ENCODE measurements at regions not wholly inside any gene's neighbourhood (a gene's known extent, or its start where the extent isn't known, plus 50 kb on each side); places are given as distances from the start of the nearest gene placed in this dataset.

DNA sequence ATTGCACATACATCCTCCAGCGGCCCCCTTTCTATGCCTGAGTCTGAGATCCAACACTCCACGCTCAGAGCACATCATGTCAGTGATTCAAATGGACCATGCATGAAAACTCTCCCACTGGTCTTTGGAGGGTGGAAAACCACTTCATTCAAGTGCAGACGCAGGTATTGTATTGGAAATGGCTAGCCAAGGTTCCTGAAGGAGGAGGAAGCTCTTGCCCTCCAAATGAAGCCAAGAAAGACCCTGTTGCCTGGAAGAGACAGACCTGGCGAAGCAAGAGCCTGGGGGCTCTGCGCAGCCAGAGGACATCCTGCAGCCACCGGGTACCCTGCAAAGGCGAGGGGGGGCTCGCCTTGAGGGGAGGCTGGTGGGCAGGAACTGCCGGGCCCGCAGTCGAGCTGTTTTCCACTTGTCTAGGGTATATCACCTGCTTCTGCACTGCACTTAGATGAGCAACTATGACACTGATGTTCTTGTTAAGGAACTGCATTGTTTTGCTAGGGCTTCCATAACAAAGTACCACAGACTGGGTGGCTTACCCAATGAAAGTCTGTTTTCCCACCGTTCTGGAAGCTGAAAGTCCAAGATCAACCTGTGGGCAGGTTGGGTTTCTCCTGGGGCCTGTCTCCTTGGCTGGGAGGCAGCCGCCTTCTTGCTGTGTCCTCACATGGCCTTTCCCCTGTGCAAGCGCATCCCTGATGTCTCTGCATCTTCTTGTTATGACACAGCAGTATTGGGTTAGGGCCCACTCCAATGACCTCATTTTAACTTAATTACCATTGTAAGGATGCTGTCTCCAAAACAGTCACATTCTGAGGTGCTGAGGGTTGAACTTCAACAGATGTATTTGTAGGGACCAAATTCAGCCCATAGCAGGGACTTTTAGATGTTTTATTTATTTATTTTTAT lies 233.4 kb downstream of the ARHGAP12 start:
- Histone ChIP-seq H3K4me1 (ENCODE audit: control insufficient read depth in 4 of 4, insufficient read depth in 4 of 4, low read length in 3 of 4) (no peaks in the 10 kb centered on the region), H3K36me3 (ENCODE audit: control insufficient read depth in 4 of 4, insufficient read depth in 3 of 4, low read depth in 1 of 4, low read length in 3 of 4) (no peaks in the 10 kb centered on the region), H3K4me3 (ENCODE audit: low read depth in 1 of 3, low read length in 3 of 3) (no peak overlapping the region), H3K9me3 (ENCODE audit: control insufficient read depth in 4 of 4, low read length in 3 of 4) (no peaks in the 10 kb centered on the region), H3K27me3 (ENCODE audit: control insufficient read depth in 4 of 4, insufficient read depth in 4 of 4, low read length in 3 of 4) (no peaks in the 10 kb centered on the region), H3K27ac (ENCODE audit: low read depth in 1 of 2, low read length in 2 of 2) (no peak overlapping the region), H3K9ac (ENCODE audit: low read depth in 1 of 2, low read length in 2 of 2) (no peak overlapping the region)
- WGBS, result 90% methylated on average over 14 of the region's 14 CpGs
- DNase-seq (ENCODE audit: low spot score), result no peak
- no peak for TF ChIP-seq HNF4G (IDR thresholded peaks at IDR 0.05)
- TF ChIP-seq, protein P1, sequence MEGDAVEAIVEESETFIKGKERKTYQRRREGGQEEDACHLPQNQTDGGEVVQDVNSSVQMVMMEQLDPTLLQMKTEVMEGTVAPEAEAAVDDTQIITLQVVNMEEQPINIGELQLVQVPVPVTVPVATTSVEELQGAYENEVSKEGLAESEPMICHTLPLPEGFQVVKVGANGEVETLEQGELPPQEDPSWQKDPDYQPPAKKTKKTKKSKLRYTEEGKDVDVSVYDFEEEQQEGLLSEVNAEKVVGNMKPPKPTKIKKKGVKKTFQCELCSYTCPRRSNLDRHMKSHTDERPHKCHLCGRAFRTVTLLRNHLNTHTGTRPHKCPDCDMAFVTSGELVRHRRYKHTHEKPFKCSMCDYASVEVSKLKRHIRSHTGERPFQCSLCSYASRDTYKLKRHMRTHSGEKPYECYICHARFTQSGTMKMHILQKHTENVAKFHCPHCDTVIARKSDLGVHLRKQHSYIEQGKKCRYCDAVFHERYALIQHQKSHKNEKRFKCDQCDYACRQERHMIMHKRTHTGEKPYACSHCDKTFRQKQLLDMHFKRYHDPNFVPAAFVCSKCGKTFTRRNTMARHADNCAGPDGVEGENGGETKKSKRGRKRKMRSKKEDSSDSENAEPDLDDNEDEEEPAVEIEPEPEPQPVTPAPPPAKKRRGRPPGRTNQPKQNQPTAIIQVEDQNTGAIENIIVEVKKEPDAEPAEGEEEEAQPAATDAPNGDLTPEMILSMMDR (IDR thresholded peaks at IDR 0.05; ENCODE audit: low read depth, low read length, missing input control), result no peak
- TF ChIP-seq ATF3 (IDR thresholded peaks at IDR 0.05), result no peak
- no peak for TF ChIP-seq RAD21 (IDR thresholded peaks at IDR 0.05)
- no peak for TF ChIP-seq MAX (IDR thresholded peaks at IDR 0.05)
- TF ChIP-seq YY1 (IDR thresholded peaks at IDR 0.05), result no peak
- TF ChIP-seq FOXA1 (IDR thresholded peaks at IDR 0.05), result no peak
- TF ChIP-seq TAF1 (conservative IDR thresholded peaks at IDR 0.05), result no peak
- TF ChIP-seq, protein P2, sequence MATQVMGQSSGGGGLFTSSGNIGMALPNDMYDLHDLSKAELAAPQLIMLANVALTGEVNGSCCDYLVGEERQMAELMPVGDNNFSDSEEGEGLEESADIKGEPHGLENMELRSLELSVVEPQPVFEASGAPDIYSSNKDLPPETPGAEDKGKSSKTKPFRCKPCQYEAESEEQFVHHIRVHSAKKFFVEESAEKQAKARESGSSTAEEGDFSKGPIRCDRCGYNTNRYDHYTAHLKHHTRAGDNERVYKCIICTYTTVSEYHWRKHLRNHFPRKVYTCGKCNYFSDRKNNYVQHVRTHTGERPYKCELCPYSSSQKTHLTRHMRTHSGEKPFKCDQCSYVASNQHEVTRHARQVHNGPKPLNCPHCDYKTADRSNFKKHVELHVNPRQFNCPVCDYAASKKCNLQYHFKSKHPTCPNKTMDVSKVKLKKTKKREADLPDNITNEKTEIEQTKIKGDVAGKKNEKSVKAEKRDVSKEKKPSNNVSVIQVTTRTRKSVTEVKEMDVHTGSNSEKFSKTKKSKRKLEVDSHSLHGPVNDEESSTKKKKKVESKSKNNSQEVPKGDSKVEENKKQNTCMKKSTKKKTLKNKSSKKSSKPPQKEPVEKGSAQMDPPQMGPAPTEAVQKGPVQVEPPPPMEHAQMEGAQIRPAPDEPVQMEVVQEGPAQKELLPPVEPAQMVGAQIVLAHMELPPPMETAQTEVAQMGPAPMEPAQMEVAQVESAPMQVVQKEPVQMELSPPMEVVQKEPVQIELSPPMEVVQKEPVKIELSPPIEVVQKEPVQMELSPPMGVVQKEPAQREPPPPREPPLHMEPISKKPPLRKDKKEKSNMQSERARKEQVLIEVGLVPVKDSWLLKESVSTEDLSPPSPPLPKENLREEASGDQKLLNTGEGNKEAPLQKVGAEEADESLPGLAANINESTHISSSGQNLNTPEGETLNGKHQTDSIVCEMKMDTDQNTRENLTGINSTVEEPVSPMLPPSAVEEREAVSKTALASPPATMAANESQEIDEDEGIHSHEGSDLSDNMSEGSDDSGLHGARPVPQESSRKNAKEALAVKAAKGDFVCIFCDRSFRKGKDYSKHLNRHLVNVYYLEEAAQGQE (IDR thresholded peaks at IDR 0.05), result no peak
- no peak for TF ChIP-seq SP1 (IDR thresholded peaks at IDR 0.05)
- TF ChIP-seq FOXA2 (IDR thresholded peaks at IDR 0.05), result no peak
- no peak for TF ChIP-seq NR2F2 (IDR thresholded peaks at IDR 0.05)
- TF ChIP-seq HNF4A (conservative IDR thresholded peaks at IDR 0.05), result no peak
- no peak for TF ChIP-seq GABPA (IDR thresholded peaks at IDR 0.05 in 1 of 2, conservative IDR thresholded peaks at IDR 0.05 in 1 of 2)

DNA sequence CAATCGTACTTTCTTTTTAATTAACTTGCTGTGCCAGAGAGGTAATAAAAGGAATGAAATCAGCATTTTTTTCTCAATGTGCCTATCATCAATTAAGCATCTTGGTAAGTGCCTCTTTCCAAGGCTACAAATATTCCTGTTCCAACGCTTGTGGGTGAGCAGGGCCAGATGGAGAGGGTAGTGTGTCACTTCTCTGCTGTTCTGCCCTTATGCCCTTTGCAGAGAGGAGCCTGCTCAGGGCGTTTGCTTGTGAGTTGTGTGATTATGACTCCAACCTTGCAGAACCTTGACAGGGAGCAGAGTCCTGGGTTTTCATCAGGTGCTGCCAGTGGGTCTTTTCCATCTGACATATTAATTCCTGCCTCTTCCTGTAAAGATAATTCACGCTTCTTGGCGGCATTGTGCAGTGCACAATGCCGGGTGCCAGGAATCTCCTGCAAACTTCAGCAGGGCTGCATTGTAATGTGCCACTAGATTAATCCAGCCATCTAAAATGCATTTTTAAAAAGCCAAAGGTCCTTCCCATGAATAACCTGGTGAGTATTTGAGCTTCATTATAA lies 234.4 kb downstream of the ARHGAP12 start:
- WGBS, result 60% methylated on average over 6 of the region's 6 CpGs
- Histone ChIP-seq H3K27ac (ENCODE audit: low read depth in 1 of 2, low read length in 2 of 2) (no peak overlapping the region), H3K9ac (ENCODE audit: low read depth in 1 of 2, low read length in 2 of 2) (no peak overlapping the region), H3K36me3 (ENCODE audit: control insufficient read depth in 4 of 4, insufficient read depth in 3 of 4, low read depth in 1 of 4, low read length in 3 of 4) (no peaks in the 10 kb centered on the region), H3K4me1 (ENCODE audit: control insufficient read depth in 4 of 4, insufficient read depth in 4 of 4, low read length in 3 of 4) (no peaks in the 10 kb centered on the region), H3K4me3 (ENCODE audit: low read depth in 1 of 3, low read length in 3 of 3) (no peak overlapping the region), H3K27me3 (ENCODE audit: control insufficient read depth in 4 of 4, insufficient read depth in 4 of 4, low read length in 3 of 4) (no peaks in the 10 kb centered on the region), H3K9me3 (ENCODE audit: control insufficient read depth in 4 of 4, low read length in 3 of 4) (no peaks in the 10 kb centered on the region)
- DNase-seq (ENCODE audit: low spot score), result no peak
- TF ChIP-seq RXRA (IDR thresholded peaks at IDR 0.05) (no peak), MAX (IDR thresholded peaks at IDR 0.05) (no peak), ZBTB33 (IDR thresholded peaks at IDR 0.05) (no peak), GABPA (IDR thresholded peaks at IDR 0.05 in 1 of 2, conservative IDR thresholded peaks at IDR 0.05 in 1 of 2) (no peak), YY1 (IDR thresholded peaks at IDR 0.05) (no peak), TAF1 (conservative IDR thresholded peaks at IDR 0.05) (no peak), EGR1 (IDR thresholded peaks at IDR 0.05; ENCODE audit: low read depth in 2 of 2) (no peak), HNF4A (conservative IDR thresholded peaks at IDR 0.05) (no peak), HNF4G (IDR thresholded peaks at IDR 0.05) (no peak), ATF3 (IDR thresholded peaks at IDR 0.05) (no peak), JUND (IDR thresholded peaks at IDR 0.05) (no peak)
- TF ChIP-seq, protein P1 (IDR thresholded peaks at IDR 0.05; ENCODE audit: low read depth, low read length, missing input control), result no peak
